ENCODE measurements at regions not wholly inside any gene's neighbourhood (a gene's known extent, or its start where the extent isn't known, plus 50 kb on each side); places are given as distances from the start of the nearest gene placed in this dataset.

- intact Hi-C loops (cut with DNase I) = no loop called here
- TF ChIP-seq CTCF (IDR thresholded peaks at IDR 0.05) = no peak
- DNase-seq (no peak), ATAC-seq (no peak)
- no peaks in the 10 kb centered on the region for H3K27me3 ChIP-seq
- H3K4me3 ChIP-seq = no peak overlapping the region
- no peaks in the 10 kb centered on the region for H3K9me3 ChIP-seq
- no peak overlapping the region for H3K27ac ChIP-seq
- H3K36me3 ChIP-seq = no peaks in the 10 kb centered on the region
- H3K4me1 ChIP-seq = no peaks in the 10 kb centered on the region
These were observed 439.5 kb downstream of the GRXCR1 start for GRCh38 chr4:43332052-43332425.

- Histone ChIP-seq H3K4me1 (no peaks in the 10 kb centered on the region), H3K4me3 (no peak overlapping the region), H3K27ac (no peak overlapping the region), H3K9me3 (no peaks in the 10 kb centered on the region), H3K36me3 (no peaks in the 10 kb centered on the region), H3K27me3 (no peaks in the 10 kb centered on the region)
- DNase-seq (no peak), ATAC-seq (no peak)
- no peak for TF ChIP-seq CTCF (IDR thresholded peaks at IDR 0.05)
- intact Hi-C loops (cut with DNase I) = no loop called here
These were observed 445.2 kb downstream of the GRXCR1 start for GRCh38 chr4:43337707-43338106.

- no peak for TF ChIP-seq CTCF (IDR thresholded peaks at IDR 0.05)
- no peak for DNase-seq
- Histone ChIP-seq H3K9me3 (peaks cover 0 to 6% (median 0%) of the 10 kb centered on the region in 11 donors), H3K4me3 (no peak overlapping the region), H3K27me3 (no peaks in the 10 kb centered on the region), H3K27ac (no peak overlapping the region), H3K4me1 (no peaks in the 10 kb centered on the region), H3K36me3 (no peaks in the 10 kb centered on the region)
- ATAC-seq = no peak
- intact Hi-C loops (cut with DNase I) = no loop called here
These were observed 446.9 kb downstream of the GRXCR1 start for GRCh38 chr4:43339435-43339834.

- 49 to 56% methylated on average over 2 of the region's 2 CpGs for WGBS, 2 donors
- Histone ChIP-seq H3K27ac (no peak overlapping the region), H3K36me3 (no peaks in the 10 kb centered on the region), H3K27me3 (no peaks in the 10 kb centered on the region), H3K4me1 (no peaks in the 10 kb centered on the region), H3K4me3 (no peak overlapping the region), H3K9me3 (peaks cover 0 to 6% (median 0%) of the 10 kb centered on the region in 11 donors)
- DNase-seq (no peak), ATAC-seq (no peak)
- intact Hi-C loops (cut with DNase I) = no loop called here
- TF ChIP-seq CTCF (IDR thresholded peaks at IDR 0.05) = no peak
These were observed 449.2 kb downstream of the GRXCR1 start for GRCh38 chr4:43341741-43342140.

- intact Hi-C loops (cut with DNase I) = no loop called here
- Histone ChIP-seq H3K9me3 (peaks cover 0 to 6% (median 0%) of the 10 kb centered on the region in 11 donors), H3K4me1 (no peaks in the 10 kb centered on the region), H3K27me3 (no peaks in the 10 kb centered on the region), H3K4me3 (no peak overlapping the region), H3K36me3 (no peaks in the 10 kb centered on the region), H3K27ac (no peak overlapping the region)
- ATAC-seq (no peak), DNase-seq (no peak)
- TF ChIP-seq CTCF (IDR thresholded peaks at IDR 0.05) = no peak
These were observed 450.8 kb downstream of the GRXCR1 start for GRCh38 chr4:43343298-43343697.
